HG02870 (cell line): ENCODE measurements at regions not wholly inside any gene's neighbourhood (a gene's known extent, or its start where the extent isn't known, plus 50 kb on each side); places are given as distances from the start of the nearest gene placed in this dataset.
"Not testable (repeated sequence)": the region's sequence is repeated elsewhere in the genome, so short reads cannot be mapped to it uniquely, and the experiment has no call there.

Experiments used
- ATAC-seq: cut with Tn5 transposase; IDR thresholded peaks from one replicate; pipeline ENCODE4 v1.9.1; 2021; ENCODE audit warnings: mild to moderate bottlenecking, moderate library complexity; ENCODE audit not compliant: unreplicated experiment

- no peak for ATAC-seq
These were observed 265.2 kb downstream of the ADGRL2 start for GRCh38 chr1:82065916-82066315.

GRCh38 chr1:82064691-82065090 is 264.0 kb downstream of the ADGRL2 start:
- no peak for ATAC-seq

GRCh38 chr1:82062206-82062605 is 261.5 kb downstream of the ADGRL2 start:
- ATAC-seq: no peak

- no peak for ATAC-seq
These were observed 259.2 kb downstream of the ADGRL2 start for GRCh38 chr1:82059959-82060358.

- ATAC-seq: no peak
These were observed 256.3 kb downstream of the ADGRL2 start for GRCh38 chr1:82057011-82057410.

- ATAC-seq: not testable (repeated sequence)
These were observed 254.6 kb downstream of the ADGRL2 start for GRCh38 chr1:82055375-82055774.

GRCh38 chr1:82052563-82052962 is 251.8 kb downstream of the ADGRL2 start:
- ATAC-seq: no peak

- ATAC-seq: no peak
These were observed 247.9 kb downstream of the ADGRL2 start for GRCh38 chr1:82048596-82048995.

GRCh38 chr1:82045221-82045620 is 244.5 kb downstream of the ADGRL2 start:
- no peak for ATAC-seq

GRCh38 chr1:82044536-82044935 is 243.8 kb downstream of the ADGRL2 start:
- no peak for ATAC-seq

- no peak for ATAC-seq
These were observed 243.4 kb downstream of the ADGRL2 start for GRCh38 chr1:82044111-82044510.

- ATAC-seq: no peak
These were observed 241.7 kb downstream of the ADGRL2 start for GRCh38 chr1:82042306-82043060.
